Transverse colon (tissue), 4 donors: ENCODE measurements at regions not wholly inside any gene's neighbourhood (a gene's known extent, or its start where the extent isn't known, plus 50 kb on each side); places are given as distances from the start of the nearest gene placed in this dataset.
A peak's percentile ranks its signal among the peaks of the same experiment; 100 is the strongest.

ENCODE experiments used
- CTCF ChIP-seq, 5 experiments: fragments of 200-600 bp in 3 of 5; fragments of 450-650 bp in 2 of 5; sonication (generic) in 3 of 5; IDR thresholded peaks; 1 replicate in 2 of 5; 2 replicates in 3 of 5; pipeline ENCODE4 v1.5.1; 2016 to 2017; ENCODE audit warnings: antibody characterized with exemption in 5 of 5, inconsistent platforms in 3 of 5, mild to moderate bottlenecking in 2 of 5, moderate library complexity in 1 of 5
- POLR2A ChIP-seq: fragments of 450-650 bp; IDR thresholded peaks from one replicate; pipeline ENCODE4 v1.6.1; 2016; ENCODE audit warnings: antibody characterized with exemption, mild to moderate bottlenecking, moderate library complexity
- POLR2AphosphoS5 ChIP-seq, 3 donors: sonication (generic); formaldehyde crosslinking; IDR thresholded peaks; one replicate each; pipeline ENCODE4 v1.6.1; 2016; ENCODE audit warnings: antibody characterized with exemption in 3 of 3

GRCh38 chr4:75327804-75328512 lies 186.2 kb downstream of the RCHY1 start:
- peak in 1 of 3 donors; percentile 43 for TF ChIP-seq POLR2AphosphoS5 (IDR thresholded peaks at IDR 0.05)
- no peak for TF ChIP-seq POLR2A
- no peak for TF ChIP-seq CTCF (IDR thresholded peaks at IDR 0.05)
